ENCODE measurements at regions not wholly inside any gene's neighbourhood (a gene's known extent, or its start where the extent isn't known, plus 50 kb on each side); places are given as distances from the start of the nearest gene placed in this dataset.

DNA sequence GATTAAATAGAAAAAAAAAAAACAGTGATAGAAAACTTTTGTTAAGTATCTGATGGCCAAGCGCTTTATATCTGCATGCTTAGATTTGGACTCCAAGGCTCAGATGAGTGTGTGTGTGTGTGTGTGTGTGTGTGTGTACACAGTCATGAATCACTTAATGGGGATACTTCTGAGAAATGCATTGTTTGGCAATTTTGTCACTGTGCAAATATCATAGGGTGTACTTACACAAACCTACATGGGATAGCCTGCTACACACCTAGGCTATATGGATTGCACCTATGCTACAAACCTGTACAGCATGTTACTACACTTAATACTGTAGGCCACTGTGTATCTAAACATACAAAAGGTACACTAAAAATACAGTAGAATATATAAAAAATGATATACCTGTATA, 635.6 kb upstream of the NUDT12 start:
- no peaks in the 10 kb centered on the region for H3K36me3 ChIP-seq (ENCODE audit: control insufficient read depth in 2 of 2, insufficient read depth in 2 of 2, low read length in 2 of 2)
- no peaks in the 10 kb centered on the region for H3K9me3 ChIP-seq (ENCODE audit: control insufficient read depth in 2 of 2, low read length in 2 of 2)
- H3K4me3 ChIP-seq (ENCODE audit: low read length in 2 of 2) = no peak overlapping the region
- no peak overlapping the region for H3K9ac ChIP-seq (ENCODE audit: low read length in 2 of 2)
- no peaks in the 10 kb centered on the region for H3K4me1 ChIP-seq (ENCODE audit: control insufficient read depth, insufficient read depth, low read length)
- no peaks in the 10 kb centered on the region for H3K27me3 ChIP-seq (ENCODE audit: control insufficient read depth in 1 of 2, insufficient read depth in 2 of 2, low read length in 2 of 2)
- H3K27ac ChIP-seq (ENCODE audit: low read length) = no peak overlapping the region

DNA sequence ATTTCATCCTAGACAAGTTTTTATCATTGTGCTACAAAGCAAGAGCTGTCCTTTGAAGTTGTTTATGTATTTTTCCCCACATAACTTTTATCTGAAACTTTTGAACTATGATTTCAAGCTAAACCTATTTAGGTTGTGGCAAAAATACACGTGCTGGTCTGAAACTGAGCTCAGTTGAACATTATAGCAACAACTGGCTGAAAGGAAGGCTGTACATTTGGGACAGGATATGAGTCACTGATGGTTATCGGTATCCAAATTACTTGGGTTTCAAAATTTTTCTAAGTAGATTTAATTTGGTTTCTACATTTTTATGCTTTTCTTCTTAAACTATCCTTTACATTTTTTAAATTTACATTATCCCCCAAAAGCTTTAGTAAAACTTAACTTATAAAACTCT, 627.3 kb upstream of the NUDT12 start:
- Histone ChIP-seq H3K27ac (ENCODE audit: low read length) (no peak overlapping the region), H3K27me3 (ENCODE audit: control insufficient read depth in 1 of 2, insufficient read depth in 2 of 2, low read length in 2 of 2) (no peaks in the 10 kb centered on the region), H3K36me3 (ENCODE audit: control insufficient read depth in 2 of 2, insufficient read depth in 2 of 2, low read length in 2 of 2) (no peaks in the 10 kb centered on the region), H3K9ac (ENCODE audit: low read length in 2 of 2) (no peak overlapping the region), H3K9me3 (ENCODE audit: control insufficient read depth in 2 of 2, low read length in 2 of 2) (no peaks in the 10 kb centered on the region), H3K4me1 (ENCODE audit: control insufficient read depth, insufficient read depth, low read length) (peaks cover 2% of the 10 kb centered on the region), H3K4me3 (ENCODE audit: low read length in 2 of 2) (no peak overlapping the region)

DNA sequence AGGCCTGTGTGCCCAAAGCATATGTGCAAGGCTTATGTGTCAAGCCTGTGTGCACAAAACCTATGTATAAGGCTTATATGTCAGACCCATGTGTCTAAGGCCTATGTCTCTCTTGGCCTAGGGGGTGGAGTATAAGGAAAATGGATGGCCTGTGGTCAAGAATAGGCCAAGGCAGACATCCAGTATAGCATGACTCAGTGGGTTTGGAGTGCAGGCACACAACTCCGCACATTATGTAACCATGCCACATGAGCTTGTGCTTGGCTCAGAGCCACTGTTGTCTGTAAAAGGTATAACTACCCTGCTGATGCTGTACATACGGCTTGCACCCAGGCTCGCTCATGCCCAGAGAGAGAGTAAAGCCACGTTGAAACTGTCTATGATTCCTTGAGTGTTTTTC, 626.4 kb upstream of the NUDT12 start:
- Histone ChIP-seq H3K4me1 (ENCODE audit: control insufficient read depth, insufficient read depth, low read length) (peaks cover 2% of the 10 kb centered on the region), H3K27ac (ENCODE audit: low read length) (no peak overlapping the region), H3K9me3 (ENCODE audit: control insufficient read depth in 2 of 2, low read length in 2 of 2) (no peaks in the 10 kb centered on the region), H3K9ac (ENCODE audit: low read length in 2 of 2) (no peak overlapping the region), H3K36me3 (ENCODE audit: control insufficient read depth in 2 of 2, insufficient read depth in 2 of 2, low read length in 2 of 2) (no peaks in the 10 kb centered on the region), H3K4me3 (ENCODE audit: low read length in 2 of 2) (no peak overlapping the region), H3K27me3 (ENCODE audit: control insufficient read depth in 1 of 2, insufficient read depth in 2 of 2, low read length in 2 of 2) (no peaks in the 10 kb centered on the region)

DNA sequence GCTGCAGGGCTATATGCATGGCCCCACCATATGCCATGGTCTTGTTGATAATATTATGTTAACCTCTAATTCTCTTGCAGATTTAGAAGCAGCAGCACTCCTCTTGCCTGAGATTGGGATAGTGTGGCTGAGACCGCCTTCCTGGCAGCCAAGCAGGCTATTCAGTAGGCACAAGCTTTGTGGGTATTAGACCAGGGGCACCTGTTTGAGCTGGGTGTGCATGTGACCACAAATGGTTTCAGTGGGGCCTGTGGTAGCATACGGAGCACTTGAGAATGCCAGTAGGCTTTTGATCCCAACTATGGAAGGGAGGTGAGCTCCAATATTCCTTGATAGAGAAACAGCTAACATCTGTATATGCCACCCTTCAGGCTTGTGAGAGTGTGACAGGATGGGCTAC, 625.1 kb upstream of the NUDT12 start:
- no peaks in the 10 kb centered on the region for H3K27me3 ChIP-seq (ENCODE audit: control insufficient read depth in 1 of 2, insufficient read depth in 2 of 2, low read length in 2 of 2)
- no peak overlapping the region for H3K4me3 ChIP-seq (ENCODE audit: low read length in 2 of 2)
- no peak overlapping the region for H3K27ac ChIP-seq (ENCODE audit: low read length)
- H3K4me1 ChIP-seq (ENCODE audit: control insufficient read depth, insufficient read depth, low read length) = peaks cover 2% of the 10 kb centered on the region
- H3K9me3 ChIP-seq (ENCODE audit: control insufficient read depth in 2 of 2, low read length in 2 of 2) = no peaks in the 10 kb centered on the region
- H3K9ac ChIP-seq (ENCODE audit: low read length in 2 of 2) = no peak overlapping the region
- H3K36me3 ChIP-seq (ENCODE audit: control insufficient read depth in 2 of 2, insufficient read depth in 2 of 2, low read length in 2 of 2) = no peaks in the 10 kb centered on the region

DNA sequence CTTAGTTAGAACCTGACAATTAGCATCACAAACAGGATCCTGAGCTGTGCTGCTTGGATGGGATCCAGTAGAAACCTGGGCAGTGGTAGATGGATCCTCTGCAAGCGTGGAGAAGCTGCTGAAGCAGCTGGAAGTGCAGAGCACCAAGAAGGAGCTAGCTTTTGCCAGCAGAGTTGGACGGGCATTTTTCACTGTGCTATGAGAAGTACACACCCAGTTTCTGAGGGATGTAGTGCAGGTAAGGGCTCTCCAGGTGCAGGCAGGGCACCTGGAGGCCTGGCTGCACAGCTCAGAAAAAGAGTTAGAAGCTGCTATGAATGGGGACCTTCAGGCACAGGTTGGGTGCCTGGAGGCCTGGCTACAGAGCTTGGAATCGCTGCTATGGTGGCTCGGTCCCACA, 623.9 kb upstream of the NUDT12 start:
- H3K27ac ChIP-seq (ENCODE audit: low read length) = no peak overlapping the region
- H3K9ac ChIP-seq (ENCODE audit: low read length in 2 of 2) = no peak overlapping the region
- no peaks in the 10 kb centered on the region for H3K27me3 ChIP-seq (ENCODE audit: control insufficient read depth in 1 of 2, insufficient read depth in 2 of 2, low read length in 2 of 2)
- H3K9me3 ChIP-seq (ENCODE audit: control insufficient read depth in 2 of 2, low read length in 2 of 2) = no peaks in the 10 kb centered on the region
- H3K36me3 ChIP-seq (ENCODE audit: control insufficient read depth in 2 of 2, insufficient read depth in 2 of 2, low read length in 2 of 2) = no peaks in the 10 kb centered on the region
- no peak overlapping the region for H3K4me3 ChIP-seq (ENCODE audit: low read length in 2 of 2)
- peaks cover 2% of the 10 kb centered on the region for H3K4me1 ChIP-seq (ENCODE audit: control insufficient read depth, insufficient read depth, low read length)

DNA sequence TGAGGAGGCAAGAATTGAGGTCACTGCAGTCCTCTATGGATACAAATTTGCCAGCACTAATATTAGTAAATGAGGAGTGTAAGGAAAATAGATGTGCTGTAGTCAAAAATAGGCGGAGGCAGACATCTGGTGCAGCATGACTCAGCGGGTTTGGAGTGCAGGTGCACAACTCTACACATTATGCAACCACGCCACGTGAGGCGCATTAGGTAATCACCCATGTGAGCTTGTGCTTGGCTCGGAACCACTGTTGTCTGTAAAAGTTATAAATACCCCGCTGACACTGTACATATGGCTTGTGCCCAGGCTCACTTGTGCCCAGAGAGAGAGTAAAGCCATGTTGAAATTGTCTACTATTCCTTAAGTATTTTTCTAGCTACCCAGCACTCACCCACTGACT, 623.5 kb upstream of the NUDT12 start:
- Histone ChIP-seq H3K9me3 (ENCODE audit: control insufficient read depth in 2 of 2, low read length in 2 of 2) (no peaks in the 10 kb centered on the region), H3K27me3 (ENCODE audit: control insufficient read depth in 1 of 2, insufficient read depth in 2 of 2, low read length in 2 of 2) (no peaks in the 10 kb centered on the region), H3K36me3 (ENCODE audit: control insufficient read depth in 2 of 2, insufficient read depth in 2 of 2, low read length in 2 of 2) (no peaks in the 10 kb centered on the region), H3K27ac (ENCODE audit: low read length) (no peak overlapping the region), H3K4me3 (ENCODE audit: low read length in 2 of 2) (no peak overlapping the region), H3K9ac (ENCODE audit: low read length in 2 of 2) (no peak overlapping the region), H3K4me1 (ENCODE audit: control insufficient read depth, insufficient read depth, low read length) (peaks cover 2% of the 10 kb centered on the region)

DNA sequence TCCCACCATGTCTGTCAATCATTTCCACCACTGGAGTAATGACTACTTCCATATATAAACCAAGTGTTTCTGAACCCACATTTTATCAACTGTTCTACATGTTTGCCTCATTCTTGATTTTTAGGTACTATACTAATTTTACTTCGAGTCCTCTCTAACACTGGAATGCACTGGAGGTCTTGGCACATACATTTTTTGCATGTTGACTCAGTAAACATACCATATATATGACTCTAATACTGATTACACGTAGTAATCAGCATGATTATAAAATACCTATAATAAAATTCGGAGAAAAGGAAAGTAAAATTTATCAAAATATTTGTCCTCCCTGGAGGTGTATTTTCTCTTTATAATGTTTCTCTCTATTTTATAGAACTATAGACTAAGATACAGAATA, 621.7 kb upstream of the NUDT12 start:
- Histone ChIP-seq H3K9me3 (ENCODE audit: control insufficient read depth in 2 of 2, low read length in 2 of 2) (no peaks in the 10 kb centered on the region), H3K27ac (ENCODE audit: low read length) (no peak overlapping the region), H3K27me3 (ENCODE audit: control insufficient read depth in 1 of 2, insufficient read depth in 2 of 2, low read length in 2 of 2) (no peaks in the 10 kb centered on the region), H3K9ac (ENCODE audit: low read length in 2 of 2) (no peak overlapping the region), H3K4me1 (ENCODE audit: control insufficient read depth, insufficient read depth, low read length) (peaks cover 2% of the 10 kb centered on the region), H3K36me3 (ENCODE audit: control insufficient read depth in 2 of 2, insufficient read depth in 2 of 2, low read length in 2 of 2) (no peaks in the 10 kb centered on the region), H3K4me3 (ENCODE audit: low read length in 2 of 2) (no peak overlapping the region)

DNA sequence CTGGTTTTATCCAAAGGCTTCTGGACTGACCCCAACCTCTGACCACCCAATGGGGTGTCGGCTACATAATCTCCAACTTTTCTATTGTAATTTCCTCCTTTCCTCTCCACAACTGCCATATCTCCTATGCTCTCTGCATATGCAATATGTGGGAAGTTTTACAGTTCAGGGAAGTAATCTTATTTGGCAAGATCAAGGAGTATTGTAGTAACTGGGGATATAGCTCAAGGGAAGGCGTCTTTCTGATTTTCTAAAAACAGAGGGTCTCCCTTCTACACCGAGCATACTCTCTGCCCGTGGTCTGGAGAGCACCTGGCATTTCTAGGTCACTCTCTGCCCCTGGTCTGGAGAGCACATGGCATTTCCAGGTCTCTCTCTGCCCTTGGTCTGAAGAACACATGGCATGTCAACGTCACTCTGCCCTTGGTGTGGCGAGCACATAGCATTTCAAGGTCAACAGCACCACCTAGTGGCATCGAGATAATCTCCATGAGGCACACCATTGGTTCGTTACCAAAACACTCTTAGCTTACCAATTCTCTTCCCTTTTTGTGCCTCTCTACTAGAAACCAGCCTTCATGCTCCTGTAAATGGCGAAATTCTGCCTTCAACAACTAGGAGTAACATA, 616.4 kb upstream of the NUDT12 start:
- H3K9me3 ChIP-seq (ENCODE audit: control insufficient read depth in 2 of 2, low read length in 2 of 2) = no peaks in the 10 kb centered on the region
- no peak overlapping the region for H3K4me3 ChIP-seq (ENCODE audit: low read length in 2 of 2)
- no peak overlapping the region for H3K27ac ChIP-seq (ENCODE audit: low read length)
- H3K9ac ChIP-seq (ENCODE audit: low read length in 2 of 2) = no peak overlapping the region
- no peaks in the 10 kb centered on the region for H3K4me1 ChIP-seq (ENCODE audit: control insufficient read depth, insufficient read depth, low read length)
- H3K27me3 ChIP-seq (ENCODE audit: control insufficient read depth in 1 of 2, insufficient read depth in 2 of 2, low read length in 2 of 2) = no peaks in the 10 kb centered on the region
- H3K36me3 ChIP-seq (ENCODE audit: control insufficient read depth in 2 of 2, insufficient read depth in 2 of 2, low read length in 2 of 2) = no peaks in the 10 kb centered on the region

DNA sequence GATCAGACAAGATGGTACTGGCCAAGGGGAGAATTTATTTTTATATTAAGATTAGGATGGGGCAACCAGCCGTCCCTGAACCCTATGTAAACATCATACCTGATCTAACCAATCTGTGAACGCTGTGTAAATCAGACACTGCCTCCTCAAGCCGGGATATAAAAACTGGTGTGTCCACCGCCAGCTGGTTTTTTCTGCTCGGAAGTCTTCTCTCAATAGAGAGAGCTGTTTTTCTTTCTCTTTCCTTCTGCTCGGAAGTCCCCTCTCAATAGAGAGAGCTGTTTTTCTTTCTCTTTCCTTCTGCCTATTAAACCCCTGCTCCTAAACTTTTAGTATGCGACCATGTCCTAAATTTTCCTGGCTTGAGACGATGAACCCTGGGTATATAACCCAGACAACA, 615.5 kb upstream of the NUDT12 start:
- Histone ChIP-seq H3K36me3 (ENCODE audit: control insufficient read depth in 2 of 2, insufficient read depth in 2 of 2, low read length in 2 of 2) (no peaks in the 10 kb centered on the region), H3K9me3 (ENCODE audit: control insufficient read depth in 2 of 2, low read length in 2 of 2) (no peaks in the 10 kb centered on the region), H3K4me3 (ENCODE audit: low read length in 2 of 2) (no peak overlapping the region), H3K9ac (ENCODE audit: low read length in 2 of 2) (no peak overlapping the region), H3K4me1 (ENCODE audit: control insufficient read depth, insufficient read depth, low read length) (no peaks in the 10 kb centered on the region), H3K27ac (ENCODE audit: low read length) (no peak overlapping the region), H3K27me3 (ENCODE audit: control insufficient read depth in 1 of 2, insufficient read depth in 2 of 2, low read length in 2 of 2) (no peaks in the 10 kb centered on the region)

DNA sequence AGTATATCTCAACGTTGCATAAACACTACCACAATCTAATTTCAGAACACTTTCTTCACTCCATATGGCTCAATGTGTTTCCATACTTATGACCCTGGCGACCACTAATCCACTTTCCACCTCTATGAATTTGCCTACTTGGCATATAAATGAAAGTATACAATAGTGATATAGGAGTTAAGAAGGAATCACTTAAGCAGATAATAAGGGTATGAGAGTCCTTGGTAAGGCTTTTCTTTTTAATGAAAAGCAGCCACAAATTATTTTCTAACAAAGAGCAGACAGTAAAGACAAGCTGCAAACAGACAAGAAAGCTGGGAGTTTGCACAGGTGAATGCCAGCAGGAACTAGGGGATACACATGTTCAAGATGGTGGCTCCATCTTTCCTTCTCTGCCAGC, 615.1 kb upstream of the NUDT12 start:
- Histone ChIP-seq H3K9ac (ENCODE audit: low read length in 2 of 2) (no peak overlapping the region), H3K4me3 (ENCODE audit: low read length in 2 of 2) (no peak overlapping the region), H3K4me1 (ENCODE audit: control insufficient read depth, insufficient read depth, low read length) (no peaks in the 10 kb centered on the region), H3K27ac (ENCODE audit: low read length) (no peak overlapping the region), H3K9me3 (ENCODE audit: control insufficient read depth in 2 of 2, low read length in 2 of 2) (no peaks in the 10 kb centered on the region), H3K27me3 (ENCODE audit: control insufficient read depth in 1 of 2, insufficient read depth in 2 of 2, low read length in 2 of 2) (no peaks in the 10 kb centered on the region), H3K36me3 (ENCODE audit: control insufficient read depth in 2 of 2, insufficient read depth in 2 of 2, low read length in 2 of 2) (no peaks in the 10 kb centered on the region)

DNA sequence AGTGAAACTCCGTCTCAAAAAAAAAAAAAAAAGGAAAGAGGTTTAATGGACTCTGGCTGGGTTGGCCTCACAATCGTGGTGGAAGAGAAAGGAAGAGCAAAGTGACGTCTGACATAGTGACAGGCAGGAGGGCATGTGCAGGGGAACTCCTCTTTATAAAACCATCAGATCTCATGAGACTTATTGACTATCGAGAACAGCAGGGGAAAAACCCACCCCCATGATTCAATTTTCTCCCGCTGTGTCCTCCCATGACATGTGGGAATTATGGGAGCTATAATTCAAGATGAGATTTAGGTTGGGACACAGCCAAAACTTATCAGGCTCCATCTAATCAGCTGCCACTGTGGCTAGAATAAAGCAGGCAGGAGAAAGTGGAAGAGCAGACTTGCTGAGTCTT, 610.4 kb upstream of the NUDT12 start:
- Histone ChIP-seq H3K4me3 (ENCODE audit: low read length in 2 of 2) (no peak overlapping the region), H3K4me1 (ENCODE audit: control insufficient read depth, insufficient read depth, low read length) (no peaks in the 10 kb centered on the region), H3K9me3 (ENCODE audit: control insufficient read depth in 2 of 2, low read length in 2 of 2) (no peaks in the 10 kb centered on the region), H3K9ac (ENCODE audit: low read length in 2 of 2) (no peak overlapping the region), H3K27me3 (ENCODE audit: control insufficient read depth in 1 of 2, insufficient read depth in 2 of 2, low read length in 2 of 2) (no peaks in the 10 kb centered on the region), H3K27ac (ENCODE audit: low read length) (no peak overlapping the region), H3K36me3 (ENCODE audit: control insufficient read depth in 2 of 2, insufficient read depth in 2 of 2, low read length in 2 of 2) (no peaks in the 10 kb centered on the region)
